ENCODE measurements at regions not wholly inside any gene's neighbourhood (a gene's known extent, or its start where the extent isn't known, plus 50 kb on each side); places are given as distances from the start of the nearest gene placed in this dataset.

DNA sequence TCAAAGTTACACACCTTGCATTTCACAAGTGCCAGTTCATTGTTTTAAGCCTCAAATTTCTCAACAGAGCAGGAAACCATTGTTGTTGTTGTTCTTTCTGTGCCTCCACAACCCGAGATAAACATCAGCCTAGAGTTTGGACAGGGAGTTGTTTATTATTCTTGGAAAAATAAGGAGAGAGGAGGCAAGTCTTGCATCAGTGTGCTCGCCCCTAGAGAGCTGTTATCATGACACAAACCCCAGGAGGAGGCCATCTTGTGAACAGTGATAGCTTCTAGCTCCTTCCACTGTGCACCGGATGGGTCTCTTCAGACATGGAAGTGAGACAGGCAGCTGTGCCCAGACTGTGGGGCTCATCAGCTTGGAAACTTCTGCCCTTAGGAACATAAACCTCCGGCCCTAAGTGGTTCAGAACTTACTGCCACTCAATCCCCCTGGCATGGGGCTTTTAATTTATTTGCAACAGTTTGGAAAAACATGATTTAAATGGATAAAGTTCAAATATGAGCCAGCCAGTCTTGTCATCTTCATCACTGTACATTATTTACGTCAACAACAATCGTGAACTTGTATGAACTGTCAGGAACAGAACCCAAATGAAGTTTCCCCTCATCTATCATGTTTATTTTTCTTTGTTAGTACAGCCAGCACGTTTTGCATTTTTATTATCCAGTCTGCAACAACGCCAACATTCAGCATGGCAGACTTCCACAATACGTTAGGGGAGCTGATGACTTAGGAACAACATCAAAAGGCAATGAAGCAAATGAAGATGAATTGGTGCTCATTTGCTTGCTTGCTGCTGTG is 181.7 kb upstream of the S1PR3 start:
- POLR2A ChIA-PET, result no interaction called here
- CTCF ChIA-PET, result no interaction called here
- TF ChIP-seq, protein P1, sequence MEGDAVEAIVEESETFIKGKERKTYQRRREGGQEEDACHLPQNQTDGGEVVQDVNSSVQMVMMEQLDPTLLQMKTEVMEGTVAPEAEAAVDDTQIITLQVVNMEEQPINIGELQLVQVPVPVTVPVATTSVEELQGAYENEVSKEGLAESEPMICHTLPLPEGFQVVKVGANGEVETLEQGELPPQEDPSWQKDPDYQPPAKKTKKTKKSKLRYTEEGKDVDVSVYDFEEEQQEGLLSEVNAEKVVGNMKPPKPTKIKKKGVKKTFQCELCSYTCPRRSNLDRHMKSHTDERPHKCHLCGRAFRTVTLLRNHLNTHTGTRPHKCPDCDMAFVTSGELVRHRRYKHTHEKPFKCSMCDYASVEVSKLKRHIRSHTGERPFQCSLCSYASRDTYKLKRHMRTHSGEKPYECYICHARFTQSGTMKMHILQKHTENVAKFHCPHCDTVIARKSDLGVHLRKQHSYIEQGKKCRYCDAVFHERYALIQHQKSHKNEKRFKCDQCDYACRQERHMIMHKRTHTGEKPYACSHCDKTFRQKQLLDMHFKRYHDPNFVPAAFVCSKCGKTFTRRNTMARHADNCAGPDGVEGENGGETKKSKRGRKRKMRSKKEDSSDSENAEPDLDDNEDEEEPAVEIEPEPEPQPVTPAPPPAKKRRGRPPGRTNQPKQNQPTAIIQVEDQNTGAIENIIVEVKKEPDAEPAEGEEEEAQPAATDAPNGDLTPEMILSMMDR (IDR thresholded peaks at IDR 0.05; ENCODE audit: low read depth, low read length), result no peak
- peaks cover 4% of the 10 kb centered on the region; the same call in 1 of the 2 replicates for H3K9me3 ChIP-seq (ENCODE audit: control insufficient read depth, insufficient read depth, low read length)
- no peak overlapping the region for H3K4me3 ChIP-seq (ENCODE audit: low read depth, low read length)
- no peak overlapping the region for H3K27ac ChIP-seq (ENCODE audit: low read depth, low read length)
- no peak for DNase-seq (ENCODE audit: low read depth, low spot score)
- H3K27me3 ChIP-seq (ENCODE audit: control insufficient read depth, insufficient read depth, low read length), result no peaks in the 10 kb centered on the region

DNA sequence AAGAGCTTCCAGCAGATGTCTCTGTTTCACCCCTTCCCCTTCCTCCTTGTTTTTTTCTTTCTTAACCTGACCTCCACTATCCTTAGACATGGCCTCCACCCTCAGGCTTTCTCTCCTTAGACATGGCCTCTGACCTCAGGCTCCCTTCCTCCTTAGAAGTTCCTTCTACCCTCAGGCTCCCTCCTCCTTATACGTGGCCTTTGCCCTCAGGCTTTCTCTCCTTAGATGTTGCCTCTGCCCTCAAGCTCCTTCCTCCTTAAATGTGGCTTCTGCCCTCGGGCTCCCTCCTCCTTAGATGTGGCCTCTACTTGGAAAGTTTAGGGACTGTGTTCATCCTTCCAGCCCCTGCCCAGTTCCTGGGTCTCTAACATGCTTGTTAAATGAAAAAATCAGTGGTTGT is 180.4 kb upstream of the S1PR3 start:
- Histone ChIP-seq H3K27me3 (ENCODE audit: control insufficient read depth, insufficient read depth, low read length) (no peaks in the 10 kb centered on the region), H3K4me3 (ENCODE audit: low read depth, low read length) (no peak overlapping the region), H3K27ac (ENCODE audit: low read depth, low read length) (no peak overlapping the region), H3K9me3 (ENCODE audit: control insufficient read depth, insufficient read depth, low read length) (peaks cover 4% of the 10 kb centered on the region; the same call in 1 of the 2 replicates)
- CTCF ChIA-PET, result interaction anchor here (0.6 kb wide), 1 partner anchor 23 kb away, joined by 3 read pairs; no protein-coding TSS in a partner anchor
- TF ChIP-seq, protein P1 (IDR thresholded peaks at IDR 0.05; ENCODE audit: low read depth, low read length), result no peak
- no peak for DNase-seq (ENCODE audit: low read depth, low spot score)
- POLR2A ChIA-PET, result no interaction called here

DNA sequence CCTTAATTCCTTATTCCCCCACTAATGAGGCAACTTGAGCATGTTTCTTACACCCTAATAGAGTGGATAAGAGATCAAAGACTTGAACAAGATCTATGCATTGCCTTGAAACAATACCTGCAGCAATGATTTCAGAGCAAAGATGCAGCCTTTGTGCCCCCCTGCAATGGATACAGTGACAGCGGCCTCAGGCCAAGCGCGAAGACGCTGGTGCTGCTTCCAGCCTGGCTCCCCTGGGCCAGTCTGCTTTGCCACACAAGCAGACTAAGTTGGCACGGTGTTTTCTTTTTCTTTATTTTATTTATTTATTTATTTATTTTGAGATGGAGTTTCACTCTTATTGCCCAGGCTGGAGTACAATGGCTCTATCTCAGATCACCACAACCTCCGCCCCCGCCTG is 179.8 kb upstream of the S1PR3 start:
- TF ChIP-seq, protein P1 (IDR thresholded peaks at IDR 0.05; ENCODE audit: low read depth, low read length), result no peak
- no peaks in the 10 kb centered on the region for H3K27me3 ChIP-seq (ENCODE audit: control insufficient read depth, insufficient read depth, low read length)
- no peak for DNase-seq (ENCODE audit: low read depth, low spot score)
- no peak overlapping the region for H3K4me3 ChIP-seq (ENCODE audit: low read depth, low read length)
- H3K9me3 ChIP-seq (ENCODE audit: control insufficient read depth, insufficient read depth, low read length), result peaks cover 4% of the 10 kb centered on the region; the same call in 1 of the 2 replicates
- ChIA-PET POLR2A (no interaction called here), CTCF (interaction anchor here (0.6 kb wide), 1 partner anchor 24 kb away, joined by 3 read pairs; no protein-coding TSS in a partner anchor)
- H3K27ac ChIP-seq (ENCODE audit: low read depth, low read length), result no peak overlapping the region

DNA sequence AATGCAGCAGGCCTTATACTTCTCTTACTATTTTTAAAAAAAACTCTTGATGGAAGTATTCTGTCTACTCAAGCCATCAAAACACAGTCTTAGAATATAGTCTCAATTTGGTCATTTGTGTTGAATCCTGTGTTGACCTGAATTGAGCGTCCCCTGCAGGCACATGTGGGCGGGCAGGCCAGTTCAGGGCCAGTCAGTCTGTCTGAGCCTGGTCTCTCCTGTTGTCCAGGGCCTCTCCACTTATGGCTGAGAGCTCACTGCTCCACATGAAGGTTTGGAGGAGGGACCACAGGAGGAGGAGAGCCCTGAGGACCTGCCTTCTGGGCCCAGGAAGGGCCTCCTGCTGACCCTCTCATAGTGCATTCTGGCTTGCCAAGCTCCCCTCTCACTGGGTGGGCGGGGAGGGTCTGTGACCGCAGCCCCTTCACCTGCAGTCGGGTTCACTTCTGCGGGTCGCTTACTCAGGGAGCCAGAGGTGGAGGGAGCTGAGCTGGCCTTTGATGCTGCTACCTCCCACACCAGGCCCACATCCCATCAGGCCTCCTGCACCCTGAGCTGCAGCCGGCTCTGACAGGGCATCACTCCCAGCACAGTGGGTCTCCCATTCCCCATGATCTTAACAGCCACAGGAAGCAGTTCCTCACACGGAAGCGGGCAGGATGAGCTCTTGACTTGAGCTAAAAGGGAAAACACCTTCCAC is 178.2 kb upstream of the S1PR3 start:
- H3K27ac ChIP-seq (ENCODE audit: low read depth, low read length), result no peak overlapping the region
- ChIA-PET POLR2A (interaction anchor here (0.6 kb wide), 1 partner anchor 67 kb away, joined by 3 read pairs; no protein-coding TSS in a partner anchor), CTCF (no interaction called here)
- no peaks in the 10 kb centered on the region for H3K27me3 ChIP-seq (ENCODE audit: control insufficient read depth, insufficient read depth, low read length)
- DNase-seq (ENCODE audit: low read depth, low spot score), result no peak
- TF ChIP-seq, protein P1 (IDR thresholded peaks at IDR 0.05; ENCODE audit: low read depth, low read length), result no peak
- H3K9me3 ChIP-seq (ENCODE audit: control insufficient read depth, insufficient read depth, low read length), result no peaks in the 10 kb centered on the region
- H3K4me3 ChIP-seq (ENCODE audit: low read depth, low read length), result no peak overlapping the region
